Mesenchymal stem cell (in vitro differentiated cells and primary cell): ENCODE measurements at regions not wholly inside any gene's neighbourhood (a gene's known extent, or its start where the extent isn't known, plus 50 kb on each side); places are given as distances from the start of the nearest gene placed in this dataset.

Experiments
- DNase-seq: peaks from one replicate; pipeline ENCODE4 v3.0.0-alpha.2; 2013
- H2AFZ ChIP-seq: one replicate; pipeline ENCODE4 v1.6.1; 2013; ENCODE audit warnings: low read depth, mild to moderate bottlenecking, control low read depth, inconsistent platforms, low read length, moderate library complexity
- H2AK5ac ChIP-seq: 2 replicates; pipeline ENCODE4 v1.6.1; 2013; ENCODE audit warnings: low read length, moderate library complexity, mild to moderate bottlenecking, inconsistent platforms; ENCODE audit not compliant: severe bottlenecking
- H2BK120ac ChIP-seq: one replicate; pipeline ENCODE4 v1.6.1; 2013; ENCODE audit warnings: low read depth, mild to moderate bottlenecking, inconsistent platforms, low read length, moderate library complexity
- H2BK12ac ChIP-seq, 2 experiments: one replicate each; pipeline ENCODE4 v1.6.1; 2013; ENCODE audit warnings: inconsistent platforms in 2 of 2, low read length in 2 of 2, mild to moderate bottlenecking in 2 of 2, moderate library complexity in 2 of 2, control low read depth in 1 of 2
- H2BK15ac ChIP-seq: one replicate; pipeline ENCODE4 v1.6.1; 2013; ENCODE audit warnings: mild to moderate bottlenecking, low read depth, inconsistent platforms; ENCODE audit not compliant: poor library complexity, severe bottlenecking
- H2BK5ac ChIP-seq: 2 replicates; pipeline ENCODE4 v1.6.1; 2013; ENCODE audit warnings: low read depth, mild to moderate bottlenecking, low read length, control low read depth, inconsistent platforms; ENCODE audit not compliant: poor library complexity, severe bottlenecking
- H3K14ac ChIP-seq, 2 experiments: one replicate each; pipeline ENCODE4 v1.6.1; 2013; ENCODE audit warnings: inconsistent platforms in 2 of 2, low read length in 2 of 2, control low read depth in 1 of 2, mild to moderate bottlenecking in 1 of 2, moderate library complexity in 1 of 2
- H3K18ac ChIP-seq, 2 experiments: one replicate each; pipeline ENCODE4 v1.6.1; 2013; ENCODE audit warnings: inconsistent platforms in 2 of 2, low read length in 2 of 2, control low read depth in 1 of 2, low read depth in 1 of 2, mild to moderate bottlenecking in 1 of 2
- H3K23ac ChIP-seq, 2 experiments: one replicate each; pipeline ENCODE4 v1.6.1; 2013; ENCODE audit warnings: inconsistent platforms in 2 of 2, low read length in 2 of 2, mild to moderate bottlenecking in 2 of 2, moderate library complexity in 2 of 2, control low read depth in 1 of 2
- H3K27ac ChIP-seq: 2 replicates; pipeline ENCODE4 v1.5.1; 2013; ENCODE audit warnings: mild to moderate bottlenecking, moderate library complexity, low read length, control low read depth, inconsistent platforms; ENCODE audit not compliant: poor library complexity, severe bottlenecking
- H3K27me3 ChIP-seq, 2 experiments: 2 replicates each; pipeline versions ENCODE4 v1.6.1 to v1.7.0; 2013; ENCODE audit warnings: low read length in 2 of 2, mild to moderate bottlenecking in 2 of 2, moderate library complexity in 2 of 2, control low read depth in 1 of 2, inconsistent platforms in 1 of 2; ENCODE audit not compliant: control insufficient read depth in 1 of 2, insufficient read depth in 1 of 2
- H3K36me3 ChIP-seq, 2 experiments: 2 replicates each; pipeline versions ENCODE4 v1.6.1 to v1.7.0; 2013; ENCODE audit warnings: low read length in 2 of 2, control low read depth in 1 of 2, inconsistent platforms in 1 of 2, low read depth in 1 of 2, mild to moderate bottlenecking in 1 of 2; ENCODE audit not compliant: insufficient read depth in 2 of 2, control insufficient read depth in 1 of 2
- H3K4ac ChIP-seq, 2 experiments: one replicate each; pipeline ENCODE4 v1.6.1; 2013; ENCODE audit warnings: inconsistent platforms in 2 of 2, low read length in 2 of 2, mild to moderate bottlenecking in 2 of 2, moderate library complexity in 2 of 2, control low read depth in 1 of 2, low read depth in 1 of 2
- H3K4me1 ChIP-seq: 2 replicates; pipeline ENCODE4 v1.6.1; 2013; ENCODE audit warnings: low read depth, low read length, control low read depth; ENCODE audit not compliant: control insufficient read depth, insufficient read depth
- H3K4me2 ChIP-seq: 2 replicates; pipeline ENCODE4 v1.6.1; 2013; ENCODE audit warnings: low read length, mild to moderate bottlenecking, inconsistent platforms; ENCODE audit not compliant: poor library complexity, severe bottlenecking
- H3K4me3 ChIP-seq, 2 experiments: 2 replicates each; pipeline versions ENCODE4 v1.5.1 to v1.7.0; 2013; ENCODE audit warnings: low read length in 2 of 2, mild to moderate bottlenecking in 2 of 2, control low read depth in 1 of 2, low read depth in 1 of 2; ENCODE audit not compliant: insufficient read depth in 1 of 2
- H3K79me1 ChIP-seq: replicated peaks from 2 replicates; pipeline ENCODE4 v1.6.1; 2013; ENCODE audit warnings: mild to moderate bottlenecking, control low read depth, low read length, inconsistent platforms; ENCODE audit not compliant: poor library complexity, severe bottlenecking
- H3K9ac ChIP-seq: 2 replicates; pipeline ENCODE4 v1.7.0; 2013; ENCODE audit warnings: mild to moderate bottlenecking, low read length, moderate library complexity
- H3K9me3 ChIP-seq: 2 replicates; pipeline ENCODE4 v1.7.0; 2013; ENCODE audit warnings: mild to moderate bottlenecking, low read length; ENCODE audit not compliant: control insufficient read depth
- H4K8ac ChIP-seq: one replicate; pipeline ENCODE4 v1.6.1; 2013; ENCODE audit warnings: inconsistent platforms, mild to moderate bottlenecking, low read length, moderate library complexity
- H4K91ac ChIP-seq: one replicate; pipeline ENCODE4 v1.6.1; 2013; ENCODE audit warnings: mild to moderate bottlenecking, low read length, inconsistent platforms
- WGBS: methylation state at CpG from one replicate; pipeline ENCODE4 v1.1.7; 2013; ENCODE audit warnings: mixed read lengths; 5-methylcytosine and 5-hydroxymethylcytosine counted together

DNA sequence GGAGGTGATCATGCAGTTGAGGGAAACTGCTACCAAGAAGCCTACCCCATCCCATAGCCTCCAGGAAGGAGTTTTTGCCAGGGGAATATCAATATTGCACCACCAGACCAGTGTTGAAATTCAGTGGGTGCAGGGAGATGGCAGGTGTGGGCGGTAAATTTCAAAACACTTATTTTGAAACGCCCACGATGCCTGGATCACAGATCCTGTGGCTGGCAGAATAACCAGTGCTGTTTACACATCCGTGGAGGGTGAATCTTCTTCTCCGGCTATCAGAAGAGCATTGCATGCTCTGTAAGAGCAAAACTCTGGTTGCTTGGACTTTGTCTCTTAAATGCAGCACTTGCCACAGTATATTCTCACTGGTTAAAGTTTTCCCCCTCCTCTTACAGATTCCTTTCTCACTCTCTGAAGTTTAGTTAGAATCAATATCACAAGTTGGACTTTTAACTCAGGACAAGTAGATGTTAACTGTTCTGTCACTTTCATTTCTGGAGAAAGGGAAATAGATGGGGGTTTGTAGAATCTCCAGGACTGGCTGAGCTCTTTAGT lies 70.5 kb upstream of the ZCCHC2 start:
- H3K14ac ChIP-seq = peak overlapping the region in 1 of 2 experiments; percentile 45
- 88% methylated on average over 5 of the region's 5 CpGs for WGBS
- no peak overlapping the region for H2AFZ ChIP-seq
- no peaks in the 10 kb centered on the region for H3K79me1 ChIP-seq
- no peak overlapping the region for H2BK120ac ChIP-seq
- H4K91ac ChIP-seq = no peak overlapping the region
- peak; percentile 39 for DNase-seq
- no peak overlapping the region for H3K23ac ChIP-seq
- H3K18ac ChIP-seq = peak overlapping the region in 1 of 2 experiments; percentile 17
- H3K9ac ChIP-seq = peak overlapping the region; percentile 14
- no peaks in the 10 kb centered on the region for H3K36me3 ChIP-seq
- no peak overlapping the region for H3K4ac ChIP-seq
- H3K4me2 ChIP-seq = no peak overlapping the region
- H3K4me3 ChIP-seq = peak overlapping the region in 1 of 2 experiments; percentile 2
- no peak overlapping the region for H2BK5ac ChIP-seq
- no peaks in the 10 kb centered on the region for H3K27me3 ChIP-seq
- H3K9me3 ChIP-seq = no peaks in the 10 kb centered on the region
- H3K27ac ChIP-seq = no peak overlapping the region
- H4K8ac ChIP-seq = no peak overlapping the region
- no peak overlapping the region for H2BK15ac ChIP-seq
- no peak overlapping the region for H2BK12ac ChIP-seq
- peaks cover 7% of the 10 kb centered on the region for H3K4me1 ChIP-seq
- H2AK5ac ChIP-seq = no peak overlapping the region

DNA sequence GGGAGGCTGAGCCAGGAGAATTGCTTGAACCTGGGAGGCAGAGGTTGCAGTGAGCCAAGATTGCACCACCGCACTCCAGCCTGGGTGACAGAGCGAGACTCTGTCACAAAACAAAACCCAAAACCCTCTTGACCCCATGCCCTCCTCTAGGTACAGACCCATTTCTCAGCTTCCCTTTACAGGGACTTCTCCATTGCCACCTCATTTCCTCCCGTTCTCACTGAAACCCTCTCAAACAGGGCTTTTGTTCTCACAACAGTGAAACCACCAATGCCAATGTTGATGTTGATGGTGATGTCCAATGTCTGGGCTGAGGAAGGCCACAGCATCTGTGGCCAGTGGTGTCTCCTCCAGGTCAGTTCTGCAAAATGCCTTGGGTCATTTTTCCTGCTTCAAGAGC lies 69.0 kb upstream of the ZCCHC2 start:
- WGBS = 100% methylated on average over 2 of the region's 3 CpGs
- H3K18ac ChIP-seq = no peak overlapping the region

GRCh38 chr18:62454527-62454926 lies 68.3 kb upstream of the ZCCHC2 start:
- no peak overlapping the region for H3K4me3 ChIP-seq
- no peak overlapping the region for H3K9ac ChIP-seq
- no peaks in the 10 kb centered on the region for H3K9me3 ChIP-seq
- no peak overlapping the region for H2BK12ac ChIP-seq
- no peak overlapping the region for H2AFZ ChIP-seq
- over 99% methylated on average over 5 of the region's 5 CpGs for whole genome bisulfite sequencing
- no peak overlapping the region for H4K91ac ChIP-seq
- H3K4ac ChIP-seq = no peak overlapping the region
- H2BK15ac ChIP-seq = no peak overlapping the region
- H3K27ac ChIP-seq = no peak overlapping the region
- H2AK5ac ChIP-seq = no peak overlapping the region
- no peaks in the 10 kb centered on the region for H3K36me3 ChIP-seq
- no peak overlapping the region for H3K23ac ChIP-seq
- no peak overlapping the region for H3K14ac ChIP-seq
- no peak overlapping the region for H3K4me2 ChIP-seq
- no peak overlapping the region for H2BK120ac ChIP-seq
- no peak for DNase-seq
- H3K4me1 ChIP-seq = peaks cover 7% of the 10 kb centered on the region
- H2BK5ac ChIP-seq = no peak overlapping the region
- H3K18ac ChIP-seq = no peak overlapping the region
- H3K79me1 ChIP-seq = no peaks in the 10 kb centered on the region
- H3K27me3 ChIP-seq = no peaks in the 10 kb centered on the region
- H4K8ac ChIP-seq = no peak overlapping the region

More for the DNA sequence above, 69.0 kb upstream of the ZCCHC2 start:
- H4K91ac ChIP-seq = no peak overlapping the region
- H3K9ac ChIP-seq = no peak overlapping the region
- DNase-seq = no peak
- no peak overlapping the region for H3K23ac ChIP-seq
- no peaks in the 10 kb centered on the region for H3K36me3 ChIP-seq
- no peak overlapping the region for H3K14ac ChIP-seq
- no peak overlapping the region for H3K4ac ChIP-seq
- no peaks in the 10 kb centered on the region for H3K27me3 ChIP-seq
- H3K4me1 ChIP-seq = peaks cover 7% of the 10 kb centered on the region
- H2BK12ac ChIP-seq = no peak overlapping the region
- no peaks in the 10 kb centered on the region for H3K9me3 ChIP-seq
- no peak overlapping the region for H2BK15ac ChIP-seq
- no peak overlapping the region for H4K8ac ChIP-seq
- H3K4me3 ChIP-seq = no peak overlapping the region
- H3K4me2 ChIP-seq = no peak overlapping the region
- no peaks in the 10 kb centered on the region for H3K79me1 ChIP-seq
- no peak overlapping the region for H2AK5ac ChIP-seq
- no peak overlapping the region for H2AFZ ChIP-seq
- H2BK5ac ChIP-seq = no peak overlapping the region
- no peak overlapping the region for H2BK120ac ChIP-seq
- H3K27ac ChIP-seq = no peak overlapping the region

DNA sequence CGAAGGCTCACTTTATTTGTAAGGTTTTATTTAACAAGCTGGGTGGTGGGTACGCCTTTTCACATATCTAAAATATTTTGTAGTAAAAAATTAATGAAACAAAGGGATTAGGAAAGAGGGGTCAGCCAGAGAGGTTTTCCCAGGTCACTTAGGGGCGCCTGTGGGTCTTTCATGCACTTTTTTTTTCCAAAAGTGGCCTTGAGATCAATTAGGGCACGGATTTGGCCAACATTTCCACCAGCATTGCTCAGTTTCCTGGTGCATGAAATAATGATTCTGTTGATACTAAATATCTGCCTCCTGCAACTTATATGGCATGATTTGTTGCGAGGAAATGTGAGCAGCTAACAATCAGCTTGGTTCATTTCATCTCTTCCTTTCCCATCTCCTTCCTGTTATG lies 67.6 kb upstream of the ZCCHC2 start:
- no peak overlapping the region for H2BK120ac ChIP-seq
- H2AFZ ChIP-seq = no peak overlapping the region
- H3K27ac ChIP-seq = no peak overlapping the region
- H4K8ac ChIP-seq = no peak overlapping the region
- no peak overlapping the region for H3K4me2 ChIP-seq
- H4K91ac ChIP-seq = no peak overlapping the region
- H3K23ac ChIP-seq = no peak overlapping the region
- no peak overlapping the region for H2AK5ac ChIP-seq
- H2BK5ac ChIP-seq = no peak overlapping the region
- H3K14ac ChIP-seq = no peak overlapping the region
- no peak overlapping the region for H3K4ac ChIP-seq
- 70% methylated on average over 3 of the region's 5 CpGs for WGBS
- DNase-seq = no peak
- no peaks in the 10 kb centered on the region for H3K9me3 ChIP-seq
- no peak overlapping the region for H3K9ac ChIP-seq
- no peak overlapping the region for H3K4me3 ChIP-seq
- H3K79me1 ChIP-seq = no peaks in the 10 kb centered on the region
- no peak overlapping the region for H2BK15ac ChIP-seq
- H3K18ac ChIP-seq = no peak overlapping the region
- no peak overlapping the region for H2BK12ac ChIP-seq
- H3K27me3 ChIP-seq = no peaks in the 10 kb centered on the region
- peaks cover 7% of the 10 kb centered on the region for H3K4me1 ChIP-seq
- no peaks in the 10 kb centered on the region for H3K36me3 ChIP-seq
